ENCODE measurements at regions not wholly inside any gene's neighbourhood (a gene's known extent, or its start where the extent isn't known, plus 50 kb on each side); places are given as distances from the start of the nearest gene placed in this dataset.

DNA sequence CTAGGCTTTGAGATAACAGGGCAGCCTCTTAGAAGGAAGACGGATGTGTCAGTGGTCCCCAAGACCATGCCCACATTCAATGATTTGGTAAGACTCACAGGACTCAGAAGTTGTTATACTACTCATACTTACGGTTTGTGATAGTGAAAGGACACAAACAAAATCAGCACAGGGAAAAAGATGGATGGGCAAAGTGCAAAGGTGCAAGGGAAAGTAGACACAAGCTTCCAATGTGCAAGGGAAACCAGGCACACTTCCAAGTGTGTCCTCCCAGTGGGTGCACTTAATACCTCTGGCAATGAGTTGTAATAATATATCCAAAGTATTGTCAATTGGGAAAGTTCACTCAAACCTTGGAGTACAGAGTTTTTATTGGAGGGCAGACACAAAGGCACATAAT lies 53.8 kb upstream of the VCX start:
- ChIA-PET CTCF (no interaction called here), POLR2A (no interaction called here)

DNA sequence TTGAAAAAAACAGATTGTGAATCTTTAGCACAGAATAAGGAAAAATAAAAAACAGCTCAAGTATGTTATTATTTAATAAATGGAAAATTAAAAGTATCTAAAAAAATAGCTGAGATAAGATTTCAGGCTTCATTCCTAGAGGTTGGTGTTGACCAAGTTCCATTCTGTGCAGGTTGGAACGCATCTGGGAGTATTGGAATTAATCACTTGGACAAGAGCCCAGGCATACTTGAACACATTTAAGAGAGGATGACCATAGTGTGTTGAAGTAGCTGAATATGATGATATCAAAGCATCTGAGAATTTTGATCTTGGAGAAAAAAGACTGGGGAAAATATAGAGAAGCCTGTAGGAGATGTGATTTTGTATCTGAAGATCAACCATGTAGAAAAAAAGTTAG lies 54.6 kb upstream of the VCX start:
- CTCF ChIA-PET = no interaction called here

DNA sequence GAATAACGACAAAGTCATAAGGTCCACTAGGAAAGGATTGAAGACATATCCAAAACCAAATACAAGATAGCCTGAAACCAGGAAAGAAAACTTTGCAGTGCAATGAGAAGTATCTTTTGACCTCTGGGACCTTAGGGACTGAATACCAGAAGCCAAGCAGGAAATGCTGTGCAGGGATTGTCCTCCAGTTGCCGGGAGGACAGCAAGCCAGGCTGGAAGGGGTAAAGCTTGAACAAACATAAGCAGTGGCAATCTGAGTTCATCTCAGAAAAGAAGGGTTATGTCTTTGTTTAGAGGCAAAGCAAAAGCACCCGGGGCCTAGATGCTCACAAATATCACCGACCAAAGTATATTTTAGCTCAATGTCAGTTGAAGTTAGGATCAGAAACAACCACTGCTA lies 55.3 kb upstream of the VCX start:
- ChIA-PET CTCF (no interaction called here), POLR2A (no interaction called here)

More for the DNA sequence above, 54.6 kb upstream of the VCX start:
- POLR2A ChIA-PET = no interaction called here

DNA sequence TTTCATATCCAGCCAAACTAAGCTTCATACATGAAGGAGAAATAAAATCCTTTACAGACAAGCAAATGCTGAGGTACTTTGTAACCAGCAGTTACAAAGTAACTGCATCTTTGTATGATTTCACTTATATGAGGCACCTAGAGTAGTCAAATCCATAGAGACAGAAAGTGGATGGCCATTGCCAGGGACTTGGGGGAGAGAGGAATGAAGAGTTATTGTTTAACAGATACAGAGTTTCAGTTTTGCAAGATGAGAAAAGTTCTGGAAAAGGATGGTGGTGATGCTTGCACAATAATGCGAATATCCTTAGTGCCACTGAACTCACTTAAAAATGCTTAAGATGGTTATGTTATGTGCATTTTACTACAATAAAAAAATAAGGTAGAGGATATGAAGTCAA lies 58.4 kb upstream of the VCX start:
- ChIA-PET CTCF (no interaction called here), POLR2A (no interaction called here)

DNA sequence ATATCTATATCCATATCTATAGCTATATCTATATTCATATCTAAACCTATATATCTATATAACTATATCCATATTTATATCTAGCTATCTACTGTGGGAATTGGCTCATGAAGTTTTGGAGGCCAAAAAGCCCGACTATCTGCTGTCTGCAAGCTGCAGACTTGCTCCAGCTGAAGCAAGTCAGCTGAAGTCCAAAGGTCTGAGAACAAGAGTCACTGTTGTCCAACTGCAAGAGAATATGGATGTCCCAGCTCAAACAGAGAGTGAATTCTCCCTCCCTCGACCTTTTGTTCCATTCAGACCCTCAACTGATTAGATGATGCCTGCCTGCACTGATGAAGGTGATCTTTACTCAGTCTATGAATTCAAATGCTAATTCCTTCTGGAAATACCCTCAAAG lies 63.3 kb upstream of the VCX start:
- ChIA-PET POLR2A (no interaction called here), CTCF (no interaction called here)

DNA sequence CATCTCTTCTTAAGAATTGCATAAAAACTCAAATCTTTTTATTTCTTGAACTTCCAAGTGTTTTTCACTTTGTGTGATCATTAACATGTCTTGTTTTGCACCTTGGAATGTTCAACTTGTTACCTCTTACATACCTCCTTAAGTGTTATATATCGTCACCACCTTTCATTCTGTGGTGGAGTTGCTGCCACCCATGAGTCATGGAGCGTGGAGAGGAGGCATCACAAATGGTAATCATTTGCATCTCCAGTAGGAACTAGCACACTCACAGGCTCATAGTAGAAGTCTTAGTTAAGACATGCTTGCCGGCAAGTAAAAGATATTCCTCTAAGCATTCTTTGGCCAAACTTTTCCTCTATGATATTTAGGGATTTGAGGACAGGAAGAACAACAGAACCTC lies 67.0 kb upstream of the VCX start:
- ChIA-PET CTCF (no interaction called here), POLR2A (no interaction called here)

DNA sequence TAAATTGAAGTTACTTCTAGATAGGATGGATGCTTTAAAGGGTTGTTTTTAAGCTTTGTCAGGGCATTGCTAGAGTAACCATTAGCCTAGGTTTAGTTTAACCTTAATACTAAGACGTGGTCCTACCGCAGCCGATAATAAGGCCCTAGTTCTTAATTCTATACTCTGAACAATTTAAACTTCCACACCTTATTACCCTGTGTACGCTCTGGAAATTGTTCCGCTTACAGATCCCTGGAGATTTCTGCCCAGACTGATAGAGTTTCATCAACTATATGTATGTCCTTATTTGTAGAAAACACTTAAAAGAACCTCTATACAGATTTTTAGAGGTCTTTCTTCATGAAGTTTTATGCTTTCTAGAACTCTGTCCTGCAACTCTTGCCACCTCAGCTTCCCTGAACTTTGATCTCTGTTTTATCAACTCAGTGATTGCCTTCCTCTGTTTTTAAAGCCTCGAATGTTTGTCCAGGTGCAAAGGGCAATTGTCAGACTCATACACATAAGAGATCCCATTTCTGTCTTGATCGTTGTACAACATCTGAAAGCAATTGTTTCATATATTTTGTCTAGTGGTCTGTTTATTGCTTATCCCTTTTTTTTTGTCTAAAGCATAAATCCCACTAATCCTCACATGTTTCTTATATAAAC lies 71.1 kb upstream of the VCX start:
- ChIA-PET POLR2A (no interaction called here), CTCF (no interaction called here)

DNA sequence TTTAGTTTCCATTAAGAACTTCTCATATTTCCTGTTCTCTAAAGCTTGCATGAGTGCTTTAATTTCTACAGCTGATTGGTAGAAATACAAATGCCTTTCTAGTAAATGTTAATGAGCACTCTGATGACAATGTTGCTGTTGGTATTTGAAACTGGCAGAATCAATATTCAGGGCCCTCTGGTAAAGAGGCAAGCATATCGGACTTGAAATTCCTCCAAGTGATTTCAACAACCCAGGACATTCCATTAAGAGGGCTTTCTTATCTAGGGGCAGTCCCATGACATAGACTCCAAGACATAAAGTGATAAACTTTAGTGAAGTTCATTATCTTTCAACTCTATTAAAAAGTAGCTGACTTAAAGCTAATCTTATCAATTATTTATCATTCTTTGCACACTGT lies 83.1 kb upstream of the VCX start:
- CTCF ChIA-PET = no interaction called here
- POLR2A ChIA-PET = no interaction called here

DNA sequence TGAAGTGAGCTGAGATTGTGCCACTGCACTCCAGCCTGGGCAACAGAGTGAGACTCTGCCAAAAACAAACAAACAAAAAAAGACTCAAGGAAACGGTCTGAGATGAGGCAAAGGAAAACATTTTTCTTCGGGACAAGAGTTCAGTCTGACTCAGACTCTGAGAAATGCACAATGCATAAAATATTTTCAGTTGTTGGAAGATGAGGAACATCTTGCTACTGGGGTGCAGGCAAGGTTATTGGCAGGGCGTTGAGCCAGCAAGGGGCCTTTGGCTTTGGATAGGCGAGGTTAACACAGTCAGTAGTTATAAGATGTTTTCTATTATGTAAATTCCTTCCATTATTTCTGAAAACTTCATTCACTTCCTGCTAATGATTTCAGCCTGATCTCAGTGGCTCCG lies 96.1 kb upstream of the VCX start:
- POLR2A ChIA-PET = no interaction called here
- CTCF ChIA-PET = no interaction called here

DNA sequence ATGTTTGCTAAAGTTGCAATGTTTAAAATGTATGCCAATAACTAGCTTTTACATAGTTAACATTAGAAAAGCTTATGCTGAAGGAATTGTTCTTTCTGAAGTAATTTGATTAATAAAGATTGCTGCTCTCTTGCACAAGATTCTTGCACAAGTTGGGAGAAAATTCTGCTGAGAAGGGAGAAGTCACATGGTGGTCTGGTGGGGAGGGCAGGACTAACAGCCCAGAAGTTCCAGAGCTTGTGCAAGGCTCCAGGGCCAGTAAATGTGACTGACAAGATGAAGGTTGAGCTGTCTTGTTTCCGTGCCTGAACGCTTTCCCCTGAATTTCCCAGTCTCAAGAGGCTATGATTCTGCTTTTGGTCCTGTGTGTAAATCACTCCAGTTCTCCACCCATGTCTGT lies 112.9 kb upstream of the VCX start:
- ChIA-PET POLR2A (no interaction called here), CTCF (no interaction called here)

DNA sequence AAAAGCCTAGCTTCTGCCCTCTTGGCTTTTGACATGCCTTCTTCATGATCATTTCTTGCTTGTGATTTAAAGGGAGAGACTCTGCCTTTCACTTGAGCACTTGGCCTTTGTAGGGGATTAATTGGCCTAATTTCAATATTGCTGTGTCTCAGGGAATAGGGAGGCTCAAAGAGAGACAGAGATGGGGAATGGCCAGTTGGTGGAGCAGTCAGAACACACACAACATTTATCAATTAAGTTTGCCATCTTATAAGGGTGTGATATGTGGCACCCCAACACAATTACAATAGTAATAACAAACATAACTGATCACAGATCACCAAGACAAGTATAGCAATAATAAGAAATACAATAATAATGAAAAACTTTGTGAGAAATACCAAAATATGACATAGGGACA lies 122.5 kb upstream of the VCX start:
- ChIA-PET POLR2A (no interaction called here), CTCF (no interaction called here)

DNA sequence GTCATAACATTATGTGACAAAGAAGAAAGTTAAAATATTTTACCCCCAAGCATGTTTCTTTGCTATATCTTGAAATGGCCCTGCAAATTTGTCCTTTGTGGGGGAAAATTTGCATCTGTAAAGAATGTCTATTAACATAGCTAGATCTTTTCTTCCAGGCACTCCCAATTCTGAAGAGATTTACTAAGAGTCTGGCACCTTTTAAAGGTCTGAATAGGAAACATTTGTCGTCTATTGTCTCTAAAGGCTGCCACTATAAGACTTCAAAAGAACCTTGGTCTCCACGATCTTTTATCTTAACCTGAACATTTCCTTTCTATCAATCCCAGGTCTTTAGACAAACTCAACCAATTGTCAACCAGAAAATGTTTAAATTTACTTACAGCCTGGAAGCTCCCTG lies 128.6 kb upstream of the VCX start:
- CTCF ChIA-PET = no interaction called here
- POLR2A ChIA-PET = no interaction called here

DNA sequence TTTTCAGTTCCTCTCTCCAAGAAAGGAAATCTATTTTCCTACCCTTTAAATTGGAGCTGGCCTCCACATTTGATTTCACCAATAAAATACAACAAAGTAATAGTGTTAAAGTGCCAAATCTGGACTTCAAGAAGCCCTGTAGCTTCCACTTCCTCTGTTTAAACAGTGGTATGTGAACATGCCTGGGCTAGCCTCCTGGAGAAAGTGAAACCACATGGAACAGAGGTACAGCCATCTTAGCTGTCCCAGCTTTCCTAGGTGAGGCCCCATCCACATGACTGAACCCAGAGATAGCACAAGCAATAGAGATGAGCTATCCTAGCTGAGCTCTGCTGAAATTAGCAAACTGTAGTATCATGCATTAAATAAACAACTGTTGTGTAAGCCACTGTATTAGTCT lies 131.8 kb upstream of the VCX start:
- ChIA-PET POLR2A (no interaction called here), CTCF (no interaction called here)

DNA sequence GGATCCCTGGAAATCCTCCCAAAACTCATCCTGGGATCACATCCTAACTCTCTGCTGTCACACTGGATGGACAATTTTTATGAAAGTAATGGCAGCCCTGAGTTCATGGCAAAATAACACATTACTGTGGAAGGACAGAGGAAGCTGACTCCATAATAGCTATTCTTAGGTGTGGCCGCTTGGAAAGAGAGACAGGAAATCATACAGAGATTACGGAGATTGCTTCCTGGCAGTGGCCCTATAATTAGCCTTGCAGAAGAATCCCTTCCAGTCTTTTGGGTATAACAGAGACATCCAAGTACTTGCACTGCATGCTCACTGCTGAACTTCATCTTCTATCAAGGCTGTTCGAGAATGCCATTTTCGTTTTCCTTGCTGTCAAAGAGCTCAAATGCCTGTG lies 133.1 kb upstream of the VCX start:
- ChIA-PET POLR2A (no interaction called here), CTCF (no interaction called here)

DNA sequence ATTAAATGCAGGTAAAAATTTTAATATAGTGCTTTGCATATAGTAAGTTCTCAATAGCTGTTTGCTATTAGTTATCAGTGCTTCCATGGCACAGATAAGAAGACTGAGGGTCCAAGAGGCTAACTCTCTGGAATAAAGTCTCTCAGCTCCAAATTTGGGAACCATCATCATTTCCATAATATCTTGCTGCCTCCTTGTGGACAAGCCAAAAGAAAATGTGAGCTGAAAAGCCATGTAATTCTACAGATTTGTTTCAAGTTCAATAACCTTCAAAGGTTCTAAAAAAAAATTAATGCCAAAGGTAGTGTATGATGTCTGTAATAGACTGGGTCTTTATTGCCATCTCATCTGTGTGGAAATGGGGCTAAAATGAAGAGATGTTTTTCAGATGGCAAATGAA lies 136.9 kb upstream of the VCX start:
- POLR2A ChIA-PET = no interaction called here
- CTCF ChIA-PET = no interaction called here

DNA sequence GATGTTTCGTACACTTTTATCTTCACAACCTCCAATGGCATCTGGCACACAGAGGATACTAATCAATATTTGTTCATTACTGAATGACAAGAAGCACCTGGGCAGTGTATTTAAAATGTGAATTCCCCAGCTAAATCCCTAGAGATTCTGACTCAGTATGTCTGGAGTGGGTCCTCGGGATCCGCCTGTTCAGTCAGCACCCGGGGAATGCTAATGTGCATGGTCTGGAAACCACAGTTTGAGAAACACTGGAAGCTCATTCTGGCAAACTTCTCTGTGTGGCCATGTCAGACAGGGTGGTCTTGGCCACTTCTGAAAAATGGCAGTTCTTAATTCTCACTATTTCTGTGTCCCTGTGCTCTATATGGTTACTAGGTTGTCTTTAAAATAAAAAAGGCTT lies 138.8 kb upstream of the VCX start:
- ChIA-PET CTCF (no interaction called here), POLR2A (no interaction called here)

DNA sequence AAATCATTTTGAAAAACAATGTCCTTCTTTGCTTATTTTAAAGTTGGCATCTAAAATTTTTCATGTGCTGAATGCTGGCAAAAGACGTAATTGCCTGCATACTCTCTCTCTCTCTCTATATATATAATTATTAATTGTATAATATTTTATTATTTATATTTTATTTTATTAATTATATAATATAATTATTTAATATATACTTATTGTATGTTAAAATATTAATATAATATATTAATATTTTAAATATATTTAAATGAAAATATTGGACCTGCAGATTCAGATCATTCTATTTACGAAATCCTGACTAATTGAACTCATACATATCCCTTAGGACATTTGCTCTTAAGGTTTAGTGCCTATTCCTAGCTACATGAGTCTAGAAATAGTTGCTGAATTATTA lies 144.7 kb upstream of the VCX start:
- POLR2A ChIA-PET = no interaction called here
- CTCF ChIA-PET = no interaction called here

DNA sequence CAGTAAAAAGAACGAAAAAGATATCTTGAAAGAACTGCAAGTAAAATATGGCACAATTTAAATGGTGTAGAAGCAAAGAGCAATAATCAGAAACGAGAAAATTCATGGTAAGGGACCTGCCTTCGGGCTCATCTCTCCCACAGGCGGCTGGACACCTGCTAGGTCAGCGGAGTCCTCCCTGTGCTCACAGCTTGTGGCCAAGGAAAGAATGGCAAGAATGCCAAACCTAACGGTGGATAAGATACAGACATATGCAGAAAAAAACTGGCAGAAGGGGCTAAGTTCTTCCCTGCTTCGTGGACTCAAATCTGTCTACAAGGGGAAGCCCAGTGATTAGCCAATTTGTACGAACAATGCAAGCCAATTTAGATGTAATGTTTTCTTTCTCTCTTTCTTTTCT lies 152.1 kb upstream of the VCX start:
- CTCF ChIA-PET = no interaction called here
- POLR2A ChIA-PET = no interaction called here

DNA sequence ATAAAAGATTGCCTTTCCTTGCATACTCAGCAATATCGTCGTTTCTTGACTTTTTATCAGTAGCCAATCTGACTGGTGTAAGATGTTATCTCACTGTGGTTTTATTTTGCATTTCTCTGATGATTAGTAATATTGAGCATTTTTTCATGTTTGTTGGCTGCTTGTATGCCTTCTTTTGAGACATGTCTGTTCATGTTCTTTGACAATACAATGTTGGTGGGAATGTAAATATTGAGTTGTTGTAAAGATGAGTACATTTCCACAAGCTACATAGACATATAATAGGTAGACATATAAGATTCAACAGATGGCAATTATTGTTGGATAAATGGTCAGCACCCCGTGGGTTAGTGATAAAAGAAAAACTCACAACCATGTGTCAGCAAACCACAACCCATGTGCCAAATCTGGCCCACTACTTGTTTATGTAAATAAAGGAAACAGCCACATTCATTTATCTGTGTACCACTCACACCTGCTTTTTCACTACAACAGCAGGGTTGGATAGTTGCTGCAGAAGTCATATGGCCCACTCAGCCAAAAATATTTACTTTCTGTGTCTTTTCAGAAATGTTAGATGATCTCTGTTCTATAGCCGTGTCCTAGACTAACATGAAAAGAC lies 153.1 kb upstream of the VCX start:
- CTCF ChIA-PET = no interaction called here
- POLR2A ChIA-PET = no interaction called here

DNA sequence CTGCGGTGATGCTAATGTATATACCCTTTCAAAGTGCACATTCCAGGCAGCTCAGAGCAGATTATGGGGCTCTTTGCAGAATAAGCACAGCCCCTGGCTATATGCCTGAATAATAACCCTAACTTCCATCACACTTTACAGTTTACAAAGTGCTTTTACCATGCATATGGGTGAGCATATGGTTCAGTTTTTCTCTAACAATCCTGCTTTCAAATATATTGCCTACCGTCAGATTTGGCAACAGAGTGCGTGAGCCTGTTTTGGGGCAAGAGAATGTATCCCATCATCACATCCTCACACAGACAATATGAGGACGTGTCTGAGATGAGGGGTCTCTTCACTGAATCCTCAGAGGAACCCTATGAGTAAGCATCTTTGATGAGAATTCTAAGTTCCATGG lies 162.8 kb upstream of the VCX start:
- CTCF ChIA-PET = no interaction called here

DNA sequence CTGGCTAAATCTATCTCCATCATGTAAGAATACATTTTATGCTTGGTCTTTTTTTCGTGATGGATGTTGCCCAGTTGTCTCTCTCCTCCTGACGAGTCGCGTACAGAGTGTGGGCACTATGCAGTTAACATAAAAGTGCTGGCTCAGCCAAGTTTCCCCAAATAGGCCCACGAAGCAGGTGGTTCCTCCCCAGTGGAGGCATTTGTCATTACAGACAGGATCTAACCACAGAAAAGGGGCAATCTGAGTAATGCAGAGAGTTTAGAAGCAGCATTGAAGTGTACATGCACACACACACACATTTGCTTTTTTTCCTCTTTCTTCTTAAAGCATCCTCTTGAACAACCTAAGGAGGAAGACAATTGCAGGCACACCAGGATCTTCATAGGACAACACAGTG lies 188.7 kb upstream of the VCX start:
- CTCF ChIA-PET = no interaction called here
- POLR2A ChIA-PET = no interaction called here

More for the DNA sequence above, 162.8 kb upstream of the VCX start:
- POLR2A ChIA-PET = no interaction called here

DNA sequence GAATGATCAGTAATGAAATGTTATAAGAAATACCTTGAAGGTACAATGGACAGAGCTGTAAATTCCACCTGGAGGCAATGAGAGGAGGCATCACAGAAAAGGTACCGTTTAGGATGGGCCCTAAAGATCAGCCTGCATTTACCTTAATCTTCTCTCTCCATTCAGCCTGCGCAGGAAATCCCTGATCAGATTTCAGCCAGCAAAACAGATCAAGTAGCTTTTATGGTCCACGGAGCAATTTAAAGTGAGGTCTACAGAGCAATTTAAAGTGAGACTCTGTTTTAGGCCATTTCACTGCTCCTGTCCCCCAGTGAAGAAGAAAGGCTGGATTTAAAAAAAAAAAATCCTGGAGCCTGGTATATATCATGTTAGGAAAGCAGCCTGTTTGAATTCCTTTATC lies 195.1 kb upstream of the VCX start:
- POLR2A ChIA-PET = no interaction called here
- CTCF ChIA-PET = no interaction called here

DNA sequence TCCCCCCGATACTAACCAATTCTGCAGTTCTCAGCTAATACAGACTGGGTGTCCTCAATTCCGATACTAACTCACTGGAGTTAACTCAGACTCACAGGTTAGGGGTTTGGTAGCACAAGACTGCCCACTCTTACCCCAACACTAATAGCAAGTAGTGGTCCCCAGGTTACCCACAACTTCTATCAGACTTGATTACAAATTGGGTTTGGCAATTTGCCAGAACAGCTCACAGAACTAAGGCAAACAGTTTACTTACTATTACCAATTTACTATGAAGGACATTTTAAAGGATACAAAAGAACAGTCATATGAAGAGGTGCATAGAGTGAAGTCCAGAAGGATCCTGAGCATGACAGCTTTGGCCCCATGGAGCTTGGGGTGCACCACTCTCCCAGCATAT lies 201.8 kb upstream of the VCX start:
- POLR2A ChIA-PET = no interaction called here
- CTCF ChIA-PET = no interaction called here

Data from activated CD8-positive, alpha-beta memory T cell treated with anti-CD3 and anti-CD28 coated beads for 36 hours (primary cell).